HEK293 (cell line): ENCODE measurements at regions not wholly inside any gene's neighbourhood (a gene's known extent, or its start where the extent isn't known, plus 50 kb on each side); places are given as distances from the start of the nearest gene placed in this dataset.
A peak's percentile ranks its signal among the peaks of the same experiment; 100 is the strongest.

Experiments used
- CTCF ChIA-PET: fragments of 350-600 bp; formaldehyde crosslinking; extraction: SDS; loops from one replicate; lab custom pipeline; 2021; ENCODE audit warnings: antibody characterized with exemption; lab: Yijun Ruan, JAX
- POLR2A ChIA-PET: fragments of 300-600 bp; formaldehyde crosslinking; extraction: SDS; loops from one replicate; lab custom pipeline; 2020; ENCODE audit warnings: antibody characterized with exemption, inconsistent platforms; lab: Yijun Ruan, JAX
- H3K27ac ChIP-seq: fragments of 200-500 bp; sonication (Bioruptor generic); 2 replicates; pipeline ENCODE4 v1.5.1; 2014; ENCODE audit warnings: low read depth, low read length, control low read depth, inconsistent platforms; ENCODE audit errors: extremely low read depth
- H3K36me3 ChIP-seq, 2 experiments: fragments of 200-500 bp in 1 of 2; sonication (Bioruptor generic) in 1 of 2; 1 replicate in 1 of 2; 2 replicates in 1 of 2; pipeline ENCODE4 v1.5.1; 2014 to 2017; ENCODE audit warnings: inconsistent platforms in 2 of 2, low read length in 2 of 2; ENCODE audit not compliant: control insufficient read depth in 2 of 2, insufficient read depth in 1 of 2
- H3K4me1 ChIP-seq: fragments of 200-500 bp; sonication (Bioruptor generic); 2 replicates; pipeline ENCODE4 v1.5.1; 2014; ENCODE audit warnings: mild to moderate bottlenecking, low read length, inconsistent platforms; ENCODE audit not compliant: control insufficient read depth, insufficient read depth
- H3K4me3 ChIP-seq: 2 replicates; pipeline ENCODE4 v1.5.1; 2011; ENCODE audit warnings: low read depth, mild to moderate bottlenecking, control low read depth, low read length, moderate library complexity
- H3K9me3 ChIP-seq: fragments of 200-500 bp; sonication (Bioruptor generic); 2 replicates; pipeline ENCODE4 v1.5.1; 2014; ENCODE audit warnings: low read depth, low read length, inconsistent platforms; ENCODE audit not compliant: control insufficient read depth, insufficient read depth
- CTCF ChIP-seq: fragments of 450-650 bp; formaldehyde crosslinking; IDR thresholded peaks from 2 replicates; pipeline ENCODE4 v1.5.1; 2016; ENCODE audit warnings: missing biosample characterization, missing genetic modification characterization
- IKZF3 ChIP-seq: fragments of 450-650 bp; IDR thresholded peaks from 2 replicates; pipeline ENCODE4 v1.5.0; 2018; ENCODE audit warnings: missing biosample characterization, mild to moderate bottlenecking, missing genetic modification characterization, moderate library complexity
- KLF10 ChIP-seq: fragments of 450-650 bp; IDR thresholded peaks from 2 replicates; pipeline ENCODE4 v1.5.1; 2018; ENCODE audit warnings: missing biosample characterization, mild to moderate bottlenecking, missing genetic modification characterization
- KLF7 ChIP-seq: fragments of 450-650 bp; formaldehyde crosslinking; IDR thresholded peaks from 2 replicates; pipeline ENCODE4 v1.5.1; 2016; ENCODE audit warnings: missing biosample characterization, missing genetic modification characterization, borderline replicate concordance
- KLF9 ChIP-seq: fragments of 450-650 bp; formaldehyde crosslinking; IDR thresholded peaks from 2 replicates; pipeline ENCODE4 v1.5.1; 2016; ENCODE audit warnings: missing biosample characterization, missing genetic modification characterization, low read depth
- RBAK ChIP-seq: fragments of 450-650 bp; formaldehyde crosslinking; IDR thresholded peaks from 2 replicates; pipeline ENCODE4 v1.5.1; 2016; ENCODE audit warnings: missing biosample characterization, missing genetic modification characterization
- TRIM28 ChIP-seq: IDR thresholded peaks from 2 replicates; pipeline ENCODE4 v1.6.1; 2011; ENCODE audit warnings: low read length, control low read depth, borderline replicate concordance
- TSHZ1 ChIP-seq: fragments of 450-650 bp; formaldehyde crosslinking; IDR thresholded peaks from 2 replicates; pipeline ENCODE4 v1.5.1; 2016; ENCODE audit warnings: missing biosample characterization, missing genetic modification characterization, borderline replicate concordance
- YY1 ChIP-seq: fragments of 450-650 bp; formaldehyde crosslinking; IDR thresholded peaks from 2 replicates; pipeline ENCODE4 v1.5.1; 2018; ENCODE audit warnings: missing biosample characterization, missing genetic modification characterization
- ZBTB10 ChIP-seq: fragments of 450-650 bp; formaldehyde crosslinking; IDR thresholded peaks from 2 replicates; pipeline ENCODE4 v1.5.1; 2016; ENCODE audit warnings: missing biosample characterization, missing genetic modification characterization
- ZBTB17 ChIP-seq: fragments of 450-650 bp; formaldehyde crosslinking; IDR thresholded peaks from 2 replicates; pipeline ENCODE4 v1.5.1; 2016; ENCODE audit warnings: missing biosample characterization, missing genetic modification characterization
- ZBTB20 ChIP-seq: fragments of 450-650 bp; formaldehyde crosslinking; IDR thresholded peaks from 2 replicates; pipeline ENCODE4 v1.5.1; 2016; ENCODE audit warnings: missing biosample characterization, missing genetic modification characterization
- ZBTB48 ChIP-seq: fragments of 450-650 bp; formaldehyde crosslinking; IDR thresholded peaks from 2 replicates; pipeline ENCODE4 v1.5.1; 2016; ENCODE audit warnings: missing biosample characterization, missing genetic modification characterization
- ZNF169 ChIP-seq: fragments of 450-650 bp; formaldehyde crosslinking; IDR thresholded peaks from 2 replicates; pipeline ENCODE4 v1.5.1; 2016; ENCODE audit warnings: missing biosample characterization, missing genetic modification characterization
- ZNF211 ChIP-seq: fragments of 450-650 bp; formaldehyde crosslinking; IDR thresholded peaks from 2 replicates; pipeline ENCODE4 v1.5.1; 2016; ENCODE audit warnings: low read depth, missing biosample characterization, missing genetic modification characterization
- ZNF24 ChIP-seq: fragments of 450-650 bp; formaldehyde crosslinking; IDR thresholded peaks from 2 replicates; pipeline ENCODE4 v1.5.1; 2016; ENCODE audit warnings: missing biosample characterization, missing genetic modification characterization
- ZNF292 ChIP-seq: fragments of 450-650 bp; formaldehyde crosslinking; IDR thresholded peaks from 2 replicates; pipeline ENCODE4 v1.5.1; 2016; ENCODE audit warnings: low read depth, missing biosample characterization, missing genetic modification characterization, borderline replicate concordance
- ZNF311 ChIP-seq: fragments of 450-650 bp; formaldehyde crosslinking; IDR thresholded peaks from 2 replicates; pipeline ENCODE4 v1.5.1; 2017; ENCODE audit warnings: missing biosample characterization, missing genetic modification characterization, borderline replicate concordance
- ZNF354C ChIP-seq: fragments of 450-650 bp; formaldehyde crosslinking; IDR thresholded peaks from 2 replicates; pipeline ENCODE4 v1.5.1; 2016; ENCODE audit warnings: missing biosample characterization, missing genetic modification characterization, low read depth, borderline replicate concordance
- ZNF48 ChIP-seq: fragments of 450-650 bp; formaldehyde crosslinking; IDR thresholded peaks from 2 replicates; pipeline ENCODE4 v1.5.1; 2016; ENCODE audit warnings: missing biosample characterization, missing genetic modification characterization
- ZNF585B ChIP-seq: fragments of 450-650 bp; formaldehyde crosslinking; IDR thresholded peaks from 2 replicates; pipeline ENCODE4 v1.5.1; 2016; ENCODE audit warnings: missing biosample characterization, missing genetic modification characterization
- ZNF692 ChIP-seq: fragments of 450-650 bp; formaldehyde crosslinking; IDR thresholded peaks from 2 replicates; pipeline ENCODE4 v1.5.1; 2016; ENCODE audit warnings: missing biosample characterization, missing genetic modification characterization
- ZNF76 ChIP-seq: fragments of 450-650 bp; formaldehyde crosslinking; IDR thresholded peaks from 2 replicates; pipeline ENCODE4; 2016; ENCODE audit warnings: low read depth, missing biosample characterization, missing genetic modification characterization, borderline replicate concordance
- ZNF792 ChIP-seq: fragments of 450-650 bp; formaldehyde crosslinking; IDR thresholded peaks from 2 replicates; pipeline ENCODE4 v1.5.1; 2016; ENCODE audit warnings: missing biosample characterization, missing genetic modification characterization
- ZSCAN16 ChIP-seq: fragments of 450-650 bp; formaldehyde crosslinking; IDR thresholded peaks from 2 replicates; pipeline ENCODE4 v1.5.1; 2016; ENCODE audit warnings: missing biosample characterization, missing genetic modification characterization

GRCh38 chr2:12554224-12555011 lies 162.3 kb upstream of the TRIB2 start:
- H3K36me3 ChIP-seq: no peaks in the 10 kb centered on the region
- H3K9me3 ChIP-seq: no peaks in the 10 kb centered on the region
- H3K27ac ChIP-seq: no peak overlapping the region
- TF ChIP-seq ZBTB48 (tag by site-specific recombination) (no peak), ZSCAN16 (tag by site-specific recombination) (no peak), CTCF (tag by site-specific recombination) (0 out of 2 replicates have a peak, but pooled peaks have one; percentile 31), ZNF311 (tag by site-specific recombination) (no peak), IKZF3 (tag by site-specific recombination) (no peak), KLF9 (no peak), YY1 (tag by site-specific recombination) (no peak), ZNF692 (no peak), TRIM28 (0 out of 2 replicates have a peak, but pooled peaks have one; percentile 23), ZNF76 (tag by site-specific recombination) (no peak), KLF10 (tag by site-specific recombination) (no peak)
- ChIA-PET CTCF (interaction anchor here (0.7 to 1.2 kb wide), 4 partner anchors 9 to 90 kb away, joined by 3 read pairs; no protein-coding TSS in a partner anchor), POLR2A (no interaction called here)
- peaks cover 12% of the 10 kb centered on the region for H3K4me1 ChIP-seq
- H3K4me3 ChIP-seq: no peak overlapping the region

GRCh38 chr2:12555012-12555645 lies 161.6 kb upstream of the TRIB2 start:
- no peaks in the 10 kb centered on the region for H3K9me3 ChIP-seq
- H3K4me1 ChIP-seq: peaks cover 12% of the 10 kb centered on the region
- no peak overlapping the region for H3K4me3 ChIP-seq
- ChIA-PET CTCF (interaction anchor here (0.7 to 1.8 kb wide), 5 partner anchors 8 to 452 kb away, joined by 3 to 5 read pairs (median 3); no protein-coding TSS in a partner anchor), POLR2A (no interaction called here)
- no peak overlapping the region for H3K27ac ChIP-seq
- no peaks in the 10 kb centered on the region for H3K36me3 ChIP-seq
- TF ChIP-seq ZBTB17 (tag by site-specific recombination) (no peak), ZNF169 (tag by site-specific recombination) (no peak), ZNF24 (tag by site-specific recombination) (no peak), ZNF48 (tag by site-specific recombination) (no peak), ZNF354C (tag by site-specific recombination) (no peak), TSHZ1 (tag by site-specific recombination) (no peak), ZNF792 (tag by site-specific recombination) (no peak), ZNF211 (tag by site-specific recombination) (no peak), ZNF585B (tag by site-specific recombination) (no peak), KLF7 (tag by site-specific recombination) (no peak), RBAK (tag by site-specific recombination) (no peak), ZBTB10 (tag by site-specific recombination) (no peak), ZNF292 (tag by site-specific recombination) (no peak), ZBTB20 (tag by site-specific recombination) (peak; percentile 50)
